ENCODE measurements at regions not wholly inside any gene's neighbourhood (a gene's known extent, or its start where the extent isn't known, plus 50 kb on each side); places are given as distances from the start of the nearest gene placed in this dataset.
"Not testable (repeated sequence)": the region's sequence is repeated elsewhere in the genome, so short reads cannot be mapped to it uniquely, and the experiment has no call there.

DNA sequence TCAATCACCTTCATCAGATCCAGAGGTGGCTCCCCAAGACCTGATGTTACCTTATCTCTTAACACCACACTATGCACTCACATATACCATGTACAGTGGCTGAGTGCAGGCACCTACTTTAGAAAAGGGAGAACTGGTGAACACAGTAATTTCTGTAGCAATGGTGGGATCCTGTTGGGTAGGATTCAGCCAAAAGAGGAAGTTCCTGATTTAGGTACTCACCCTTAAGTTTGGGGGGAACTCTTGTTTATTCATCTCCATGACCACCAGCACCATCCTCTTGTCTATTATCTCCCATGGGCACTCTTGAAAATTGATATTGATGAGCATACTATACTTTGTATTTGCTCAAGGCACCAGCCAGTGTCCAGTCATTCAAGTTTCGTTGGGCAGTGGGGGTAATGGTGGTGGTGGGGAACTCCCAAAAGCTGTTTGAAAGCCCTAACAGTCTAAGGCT, 324.4 kb downstream of the LMO7 start:
- H3K9me3 Mint-ChIP-seq: no peaks in the 10 kb centered on the region
- peak; percentile 65 for ATAC-seq
- H3K4me3 Mint-ChIP-seq: no peak overlapping the region
- H3K27ac Mint-ChIP-seq: no peak overlapping the region
- H3K36me3 Mint-ChIP-seq: no peaks in the 10 kb centered on the region
- H3K27me3 Mint-ChIP-seq: no peaks in the 10 kb centered on the region
- no peaks in the 10 kb centered on the region for H3K4me1 Mint-ChIP-seq

- no peak overlapping the region for H3K27ac Mint-ChIP-seq
- H3K4me1 Mint-ChIP-seq: no peaks in the 10 kb centered on the region
- H3K4me3 Mint-ChIP-seq: no peak overlapping the region
- no peaks in the 10 kb centered on the region for H3K9me3 Mint-ChIP-seq
- no peaks in the 10 kb centered on the region for H3K27me3 Mint-ChIP-seq
- H3K36me3 Mint-ChIP-seq: no peaks in the 10 kb centered on the region
- no peak for ATAC-seq
These were observed 323.8 kb downstream of the LMO7 start for GRCh38 chr13:75959861-75960481.

DNA sequence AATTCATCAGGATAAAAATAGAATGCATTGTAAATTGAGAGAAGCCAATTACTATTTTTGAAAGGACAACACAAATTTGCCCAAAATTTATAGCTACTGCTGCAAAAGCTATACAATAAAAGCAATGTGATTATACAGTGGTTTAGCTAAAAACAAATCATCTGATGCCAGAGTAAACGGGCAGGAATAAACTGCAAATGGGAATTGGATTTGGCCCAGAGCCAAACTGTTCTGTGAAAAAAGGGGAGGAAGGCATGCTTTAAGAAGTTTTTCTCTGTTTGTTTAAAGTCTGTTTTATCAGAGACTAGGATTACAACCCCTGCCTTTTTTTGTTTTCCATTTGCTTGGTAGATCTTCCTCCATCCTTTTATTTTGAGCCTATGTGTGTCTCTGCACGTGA, 317.5 kb downstream of the LMO7 start:
- not testable (repeated sequence) for H3K27ac Mint-ChIP-seq, H3K9me3 Mint-ChIP-seq, H3K4me1 Mint-ChIP-seq

GRCh38 chr13:75947448-75947847, 311.3 kb downstream of the LMO7 start:
- no peak overlapping the region for H3K27ac Mint-ChIP-seq

More for the DNA sequence above, 317.5 kb downstream of the LMO7 start:
- H3K27me3 Mint-ChIP-seq, ATAC-seq, H3K4me3 Mint-ChIP-seq, H3K36me3 Mint-ChIP-seq: not testable (repeated sequence)

DNA sequence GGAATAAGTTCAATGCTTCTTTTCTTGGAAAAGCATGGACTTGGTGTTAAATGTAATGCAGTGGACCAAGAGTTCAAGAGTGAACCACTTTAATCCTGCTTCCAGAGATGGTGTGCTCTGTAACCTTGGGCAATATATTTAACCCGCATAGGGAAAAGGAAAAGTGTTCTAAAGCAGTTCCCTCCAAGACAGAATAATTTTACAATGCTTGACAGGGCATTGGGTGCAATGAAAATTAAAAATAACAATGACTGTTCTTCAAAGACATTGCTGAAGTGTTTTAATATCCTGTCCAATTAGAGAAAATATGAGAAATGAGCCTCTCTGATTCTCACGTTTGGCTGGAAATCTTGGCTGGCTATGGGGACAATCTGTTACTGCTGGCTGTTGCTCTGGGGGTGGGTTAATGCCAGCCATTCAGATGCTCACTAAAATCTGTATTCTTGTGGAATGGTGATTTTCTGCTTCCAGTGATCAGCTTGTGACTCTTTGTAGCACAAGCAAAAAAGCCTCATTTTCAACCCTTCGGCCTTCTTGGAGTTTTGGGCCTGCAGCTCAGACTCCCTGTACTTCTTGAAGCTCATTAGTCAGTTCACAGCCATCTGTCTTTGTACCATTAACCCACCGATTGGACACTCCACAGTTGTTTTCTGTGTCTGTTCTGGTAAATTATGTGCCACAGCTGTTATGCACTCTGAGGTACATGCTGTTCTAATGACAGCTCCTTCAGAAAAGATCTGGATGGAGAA, 310.6 kb downstream of the LMO7 start:
- no peaks in the 10 kb centered on the region for H3K9me3 Mint-ChIP-seq
- H3K27me3 Mint-ChIP-seq: no peaks in the 10 kb centered on the region
- H3K4me1 Mint-ChIP-seq: no peaks in the 10 kb centered on the region
- H3K4me3 Mint-ChIP-seq: no peak overlapping the region
- no peaks in the 10 kb centered on the region for H3K36me3 Mint-ChIP-seq
- ATAC-seq: no peak
- H3K27ac Mint-ChIP-seq: no peak overlapping the region

More at GRCh38 chr13:75947448-75947847, 311.3 kb downstream of the LMO7 start:
- Mint-ChIP-seq H3K9me3 (no peaks in the 10 kb centered on the region), H3K36me3 (no peaks in the 10 kb centered on the region), H3K4me3 (no peak overlapping the region), H3K4me1 (no peaks in the 10 kb centered on the region), H3K27me3 (no peaks in the 10 kb centered on the region)
- no peak for ATAC-seq

- no peaks in the 10 kb centered on the region for H3K4me1 Mint-ChIP-seq
- no peaks in the 10 kb centered on the region for H3K9me3 Mint-ChIP-seq
- H3K27ac Mint-ChIP-seq: no peak overlapping the region
- no peaks in the 10 kb centered on the region for H3K27me3 Mint-ChIP-seq
- H3K36me3 Mint-ChIP-seq: no peaks in the 10 kb centered on the region
- no peak for ATAC-seq
- H3K4me3 Mint-ChIP-seq: no peak overlapping the region
These were observed 309.8 kb downstream of the LMO7 start for GRCh38 chr13:75945841-75946482.

DNA sequence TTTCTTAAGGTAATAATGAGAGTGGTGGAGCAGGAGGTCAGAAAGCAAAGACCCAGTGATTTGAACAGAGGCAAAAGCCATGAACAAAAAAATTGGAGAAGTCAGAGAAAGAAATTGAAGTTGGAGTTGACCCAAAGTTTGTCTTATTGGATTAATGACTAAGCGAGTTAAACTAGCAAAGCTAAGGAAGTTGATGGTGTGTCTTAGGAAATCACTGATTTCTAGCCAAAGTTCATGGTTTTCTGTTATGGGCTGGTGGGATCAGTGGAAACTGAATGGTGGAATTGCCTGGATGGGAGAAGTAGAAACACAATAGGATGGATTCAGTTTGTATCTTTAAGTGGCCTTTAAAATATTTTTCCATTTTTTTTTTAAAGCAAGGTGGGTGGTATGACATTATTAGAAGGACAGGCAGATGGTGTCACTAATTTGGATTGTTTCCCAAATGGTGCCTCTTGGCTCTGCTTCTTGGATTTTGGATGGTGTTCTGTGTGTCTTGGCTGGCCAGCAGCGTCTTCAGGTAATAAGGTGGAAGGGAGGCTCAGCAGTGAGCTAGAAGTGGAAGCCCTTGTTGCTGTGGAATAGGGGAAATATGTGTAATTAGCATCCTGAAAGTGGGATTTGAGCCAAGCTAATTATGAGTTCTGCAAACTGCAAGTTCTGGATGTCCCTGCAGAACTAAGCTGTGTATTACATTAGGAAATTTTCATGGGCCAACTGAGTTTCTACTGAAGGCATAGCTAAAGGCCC, 302.9 kb downstream of the LMO7 start:
- Mint-ChIP-seq H3K4me3 (no peak overlapping the region), H3K27ac (no peak overlapping the region), H3K27me3 (no peaks in the 10 kb centered on the region), H3K4me1 (no peaks in the 10 kb centered on the region), H3K36me3 (no peaks in the 10 kb centered on the region), H3K9me3 (no peaks in the 10 kb centered on the region)
- ATAC-seq: no peak

- Mint-ChIP-seq H3K27ac (no peak overlapping the region), H3K36me3 (no peaks in the 10 kb centered on the region), H3K27me3 (no peaks in the 10 kb centered on the region), H3K4me3 (no peak overlapping the region), H3K4me1 (no peaks in the 10 kb centered on the region), H3K9me3 (no peaks in the 10 kb centered on the region)
- no peak for ATAC-seq
These were observed 300.7 kb downstream of the LMO7 start for GRCh38 chr13:75936791-75937190.

DNA sequence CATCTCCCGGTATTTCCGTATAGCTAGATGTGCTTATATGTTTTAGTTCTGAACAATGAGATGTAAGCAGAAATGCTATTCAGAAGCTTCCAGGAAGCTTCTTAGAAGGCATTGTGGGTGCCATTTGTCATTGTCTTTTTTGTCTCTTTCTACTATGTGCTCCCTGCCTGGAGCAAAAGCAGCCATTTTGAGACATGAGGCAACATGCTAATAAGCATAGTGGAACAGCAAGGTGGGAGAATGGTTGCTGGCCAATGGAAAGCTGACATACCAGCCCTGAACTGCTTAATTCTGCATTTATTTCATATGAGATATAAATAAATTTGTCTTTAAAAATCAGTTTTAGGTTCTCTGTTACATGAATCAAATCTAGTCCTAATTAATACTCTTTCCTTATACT, 299.7 kb downstream of the LMO7 start:
- Mint-ChIP-seq H3K9me3 (no peaks in the 10 kb centered on the region), H3K4me3 (no peak overlapping the region), H3K27ac (no peak overlapping the region), H3K27me3 (no peaks in the 10 kb centered on the region), H3K4me1 (no peaks in the 10 kb centered on the region), H3K36me3 (no peaks in the 10 kb centered on the region)
- no peak for ATAC-seq

DNA sequence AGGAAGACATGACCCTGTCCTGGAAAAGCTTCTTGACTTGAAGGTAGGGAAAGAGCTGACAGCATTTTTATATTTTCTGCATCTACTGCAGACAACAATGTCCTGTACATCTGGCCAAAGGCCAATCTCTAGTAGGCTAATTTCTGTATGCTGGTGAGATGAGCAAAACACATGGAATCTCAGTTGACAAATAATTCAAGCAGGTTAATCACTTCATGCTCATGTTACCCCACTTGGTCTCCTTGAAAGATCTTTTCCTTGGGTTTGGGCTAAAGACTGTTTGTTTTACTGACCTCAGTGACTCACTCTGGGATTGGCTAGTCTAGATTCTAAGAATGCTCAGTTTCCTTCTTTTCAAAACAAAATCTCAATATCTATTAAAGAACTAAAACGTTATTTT, 298.8 kb downstream of the LMO7 start:
- H3K36me3 Mint-ChIP-seq: no peaks in the 10 kb centered on the region
- H3K27ac Mint-ChIP-seq: no peak overlapping the region
- no peaks in the 10 kb centered on the region for H3K4me1 Mint-ChIP-seq
- no peak for ATAC-seq
- H3K27me3 Mint-ChIP-seq: no peaks in the 10 kb centered on the region
- H3K9me3 Mint-ChIP-seq: no peaks in the 10 kb centered on the region
- no peak overlapping the region for H3K4me3 Mint-ChIP-seq

GRCh38 chr13:75932636-75933035, 296.5 kb downstream of the LMO7 start:
- Mint-ChIP-seq H3K9me3 (peaks cover 5% of the 10 kb centered on the region), H3K27ac (no peak overlapping the region), H3K4me1 (no peaks in the 10 kb centered on the region), H3K4me3 (no peak overlapping the region), H3K36me3 (no peaks in the 10 kb centered on the region), H3K27me3 (no peaks in the 10 kb centered on the region)
- no peak for ATAC-seq

- H3K4me1 Mint-ChIP-seq: no peaks in the 10 kb centered on the region
- H3K4me3 Mint-ChIP-seq: no peak overlapping the region
- H3K27me3 Mint-ChIP-seq: no peaks in the 10 kb centered on the region
- peaks cover 5% of the 10 kb centered on the region for H3K9me3 Mint-ChIP-seq
- ATAC-seq: no peak
- no peaks in the 10 kb centered on the region for H3K36me3 Mint-ChIP-seq
- no peak overlapping the region for H3K27ac Mint-ChIP-seq
These were observed 295.0 kb downstream of the LMO7 start for GRCh38 chr13:75931116-75931515.

DNA sequence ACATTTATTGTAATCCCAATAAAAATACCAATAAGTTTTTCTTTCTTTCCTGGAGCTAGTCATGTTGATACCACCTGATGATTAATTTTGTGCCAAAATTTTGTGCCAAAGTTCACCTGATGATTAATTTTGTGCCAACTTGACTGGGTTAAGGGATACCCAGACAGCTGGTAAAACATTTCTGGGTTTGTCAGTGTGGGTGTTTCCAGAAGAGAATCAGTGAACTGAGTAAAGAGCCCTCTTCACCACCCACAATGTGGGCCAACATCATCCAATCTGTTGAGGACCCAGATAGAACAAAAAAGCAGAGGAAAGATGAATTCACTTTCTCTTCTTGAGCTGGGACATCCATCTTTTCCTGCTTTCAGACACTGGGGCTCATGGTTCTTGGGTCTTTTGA, 292.9 kb downstream of the LMO7 start:
- no peaks in the 10 kb centered on the region for H3K4me1 Mint-ChIP-seq

DNA sequence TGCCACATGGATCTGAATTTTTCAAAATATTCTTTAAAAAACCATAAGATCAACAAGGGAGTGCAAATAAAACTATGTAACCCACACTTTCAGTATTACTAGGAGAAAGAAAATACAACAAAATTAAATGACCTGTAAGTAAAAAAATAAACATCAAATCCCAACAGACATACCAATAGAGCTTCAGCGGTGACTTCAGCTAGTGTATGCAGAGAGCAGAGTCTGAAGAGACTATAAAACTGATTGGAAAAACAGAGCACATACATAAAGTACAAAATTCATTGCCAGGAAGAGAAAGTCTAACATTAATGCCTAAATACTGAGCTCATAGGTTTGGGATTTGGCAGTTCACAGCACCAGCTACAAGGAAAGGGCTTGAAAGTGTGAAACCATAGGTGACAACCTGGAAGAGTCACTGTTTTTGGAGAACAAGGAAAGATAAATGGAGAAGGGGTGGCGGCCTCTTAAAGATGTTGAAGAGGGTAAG, 291.1 kb downstream of the LMO7 start:
- H3K4me1 Mint-ChIP-seq: no peaks in the 10 kb centered on the region

More for the DNA sequence above, 292.9 kb downstream of the LMO7 start:
- Mint-ChIP-seq H3K4me3 (no peak overlapping the region), H3K27ac (no peak overlapping the region), H3K27me3 (no peaks in the 10 kb centered on the region), H3K36me3 (no peaks in the 10 kb centered on the region), H3K9me3 (peaks cover 5% of the 10 kb centered on the region)
- no peak for ATAC-seq

GRCh38 chr13:75920536-75920935, 284.4 kb downstream of the LMO7 start:
- H3K4me3 Mint-ChIP-seq: no peak overlapping the region
- H3K27ac Mint-ChIP-seq: no peak overlapping the region
- ATAC-seq: no peak
- no peaks in the 10 kb centered on the region for H3K4me1 Mint-ChIP-seq
- no peaks in the 10 kb centered on the region for H3K27me3 Mint-ChIP-seq
- H3K9me3 Mint-ChIP-seq: peaks cover 4% of the 10 kb centered on the region
- no peaks in the 10 kb centered on the region for H3K36me3 Mint-ChIP-seq

More for the DNA sequence above, 291.1 kb downstream of the LMO7 start:
- no peak overlapping the region for H3K27ac Mint-ChIP-seq
- H3K4me3 Mint-ChIP-seq: no peak overlapping the region
- H3K36me3 Mint-ChIP-seq: no peaks in the 10 kb centered on the region
- peaks cover 5% of the 10 kb centered on the region for H3K9me3 Mint-ChIP-seq
- H3K27me3 Mint-ChIP-seq: no peaks in the 10 kb centered on the region
- ATAC-seq: no peak
